GM19239 (cell line): ENCODE measurements at regions not wholly inside any gene's neighbourhood (a gene's known extent, or its start where the extent isn't known, plus 50 kb on each side); places are given as distances from the start of the nearest gene placed in this dataset.

Experiments used
- DNase-seq: peaks from one replicate; pipeline ENCODE4 v3.0.0; 2011; ENCODE audit warnings: low spot score; ENCODE audit not compliant: insufficient read length
- FAIRE-seq: peaks from 2 replicates; lab custom pipeline; 2011; peaks lifted over from hg19 to GRCh38; lab: Jason Lieb, UNC

DNA sequence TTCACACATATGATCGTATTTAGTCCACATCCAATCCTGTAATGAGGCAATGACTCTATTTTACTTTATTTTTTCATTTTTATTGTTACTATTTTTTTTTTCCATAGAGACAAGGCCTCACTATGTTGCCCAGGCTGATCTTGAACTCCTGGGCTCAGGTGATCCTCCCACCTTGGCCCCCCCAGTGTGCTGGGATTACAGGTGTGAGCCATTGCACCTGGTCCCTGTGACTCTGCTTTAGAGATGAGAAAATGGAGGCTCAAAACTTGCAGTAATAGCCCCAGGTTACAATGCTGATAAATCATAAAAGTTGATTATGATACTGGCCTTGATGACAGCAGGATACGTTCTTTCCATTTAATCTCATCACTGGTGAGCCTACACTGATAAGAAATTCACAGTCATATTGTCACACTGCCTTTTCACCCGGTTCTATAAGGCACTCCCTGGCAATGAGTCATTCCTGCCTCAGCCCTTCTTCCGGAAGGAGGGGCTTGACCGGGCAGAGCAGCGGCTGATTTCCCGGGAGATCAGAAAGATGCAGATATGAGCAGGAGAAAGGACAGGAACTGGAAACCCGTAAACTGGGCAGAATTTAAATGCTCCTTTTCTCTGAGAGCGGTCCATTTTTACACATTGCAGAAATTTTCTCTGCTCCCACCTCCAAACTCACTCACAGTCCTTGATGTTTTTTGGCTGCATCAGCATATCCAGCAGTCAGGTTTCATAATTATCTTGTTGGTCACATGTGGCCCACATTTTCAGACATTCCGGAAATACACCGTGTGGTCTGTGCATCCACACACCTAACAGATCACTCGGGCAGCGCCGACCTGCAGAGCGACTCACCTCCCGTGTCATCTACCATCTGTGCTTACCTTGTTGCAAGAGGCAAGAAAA lies 616.4 kb downstream of the EFNB2 start:
- no peak for DNase-seq
- FAIRE-seq: no peak

DNA sequence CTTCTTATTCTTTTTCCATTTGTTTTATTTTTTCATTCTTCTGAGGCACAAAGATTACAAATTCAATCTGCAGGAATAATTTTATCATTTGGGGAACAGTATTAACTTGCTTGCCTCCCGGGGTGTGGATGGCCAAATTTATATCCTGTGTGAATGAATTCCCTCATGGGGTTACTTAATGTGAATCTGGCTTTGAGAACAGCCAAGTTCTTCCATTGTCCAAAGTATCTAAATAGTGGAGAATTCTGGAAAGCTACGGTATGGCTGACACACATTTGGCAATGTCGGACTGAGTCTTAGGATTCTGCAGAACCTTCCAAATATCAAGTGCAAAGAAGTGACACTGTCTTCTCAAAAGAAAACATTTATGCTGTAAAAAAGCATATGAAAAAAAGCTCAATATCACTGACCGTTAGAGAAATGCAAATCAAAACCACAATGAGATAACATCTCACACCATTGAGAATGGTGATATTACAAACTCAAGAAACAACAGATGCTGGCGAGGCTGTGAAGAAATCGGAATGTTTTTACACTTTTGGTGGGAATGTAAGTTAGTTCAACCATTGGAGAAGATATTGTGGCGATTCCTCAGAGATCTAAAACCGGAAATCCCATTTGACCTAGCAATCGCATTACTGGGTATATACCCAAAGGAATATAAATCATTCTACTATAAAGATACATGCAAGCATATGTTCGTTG lies 620.2 kb downstream of the EFNB2 start:
- FAIRE-seq: no peak

DNA sequence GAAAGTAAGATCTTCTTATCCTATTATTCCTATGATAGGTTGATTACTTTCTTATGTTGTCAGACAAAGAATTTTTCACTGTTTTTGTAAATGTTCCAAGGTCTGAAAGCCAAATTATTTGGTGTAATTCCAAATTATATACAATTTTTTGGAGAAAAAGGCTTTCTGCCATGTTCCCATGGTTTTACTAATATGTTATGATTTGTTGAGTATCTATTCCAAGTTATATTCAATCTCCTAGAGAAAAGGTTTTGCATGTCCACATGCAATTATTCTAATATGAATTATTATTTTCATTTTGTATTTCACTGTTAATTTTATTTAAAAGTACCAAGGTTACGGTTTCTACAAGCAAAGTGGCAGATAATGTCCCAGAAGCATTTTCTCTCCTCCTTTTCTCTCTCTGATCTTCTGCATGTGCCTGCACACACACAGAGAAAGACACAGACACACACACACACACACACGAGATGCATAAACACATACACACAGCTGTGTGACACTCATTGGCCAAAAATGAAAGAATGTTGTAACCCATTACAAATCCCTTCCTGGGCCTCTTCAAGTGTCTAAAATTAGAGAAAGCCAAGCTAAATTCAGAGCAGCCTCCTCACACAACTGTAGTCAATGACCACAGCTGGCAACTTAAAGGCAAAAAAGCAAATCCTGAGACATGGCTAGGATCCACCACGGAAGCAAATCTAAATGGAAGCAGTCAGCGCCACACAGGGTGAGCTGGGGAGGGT lies 621.0 kb downstream of the EFNB2 start:
- DNase-seq (no peak), FAIRE-seq (no peak)

More for the DNA sequence above, 620.2 kb downstream of the EFNB2 start:
- DNase-seq: no peak

DNA sequence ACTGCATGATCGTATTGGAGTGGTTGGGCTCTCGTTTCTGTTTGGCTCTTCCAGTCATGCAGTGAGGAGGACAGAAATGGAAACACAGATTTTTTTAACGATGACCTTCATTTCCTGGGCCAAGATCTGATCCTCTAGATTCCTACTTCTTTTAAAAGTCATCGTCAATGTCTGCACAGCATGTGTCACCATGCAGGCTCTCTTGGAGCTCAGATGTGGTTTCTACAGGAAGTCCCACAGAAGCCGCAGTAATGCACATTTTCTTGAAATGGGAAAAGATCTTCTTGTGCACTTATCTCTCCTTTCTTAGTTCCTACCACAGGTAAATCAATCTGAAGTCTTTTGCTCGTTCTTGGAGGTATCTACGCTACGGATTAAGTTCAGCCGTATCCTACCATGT lies 626.9 kb downstream of the EFNB2 start:
- DNase-seq (no peak), FAIRE-seq (no peak)

DNA sequence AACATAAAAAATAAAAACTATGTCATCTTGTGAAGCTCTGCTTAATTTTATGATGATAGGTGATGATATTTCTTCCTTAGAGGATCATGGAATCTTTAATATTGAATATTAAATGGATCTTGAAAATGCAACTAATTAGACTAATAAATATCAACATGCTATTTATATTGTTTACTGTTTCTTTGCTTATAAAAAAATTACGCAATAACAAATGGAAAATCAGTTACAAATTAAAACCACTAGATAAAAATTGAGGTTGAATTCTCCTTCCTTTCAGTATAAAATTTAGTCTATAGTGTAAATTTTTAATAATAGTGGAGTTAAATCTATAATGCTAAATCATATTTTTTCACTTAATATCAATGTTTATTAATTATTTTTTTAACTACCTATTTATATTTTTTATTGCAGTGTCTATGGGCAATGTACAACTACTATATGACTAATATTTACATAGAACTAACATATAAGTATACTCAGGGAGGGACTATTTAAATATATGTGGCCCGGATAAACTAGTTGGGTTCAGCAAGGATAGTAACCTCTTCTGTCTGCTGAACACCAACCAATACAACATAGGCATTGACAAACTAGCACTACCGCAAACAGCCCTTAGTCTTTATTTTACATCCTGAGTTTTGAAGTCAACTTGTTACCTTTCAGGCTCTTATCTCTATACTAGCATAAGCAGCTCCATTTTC lies 628.0 kb downstream of the EFNB2 start:
- DNase-seq (no peak), FAIRE-seq (no peak)

DNA sequence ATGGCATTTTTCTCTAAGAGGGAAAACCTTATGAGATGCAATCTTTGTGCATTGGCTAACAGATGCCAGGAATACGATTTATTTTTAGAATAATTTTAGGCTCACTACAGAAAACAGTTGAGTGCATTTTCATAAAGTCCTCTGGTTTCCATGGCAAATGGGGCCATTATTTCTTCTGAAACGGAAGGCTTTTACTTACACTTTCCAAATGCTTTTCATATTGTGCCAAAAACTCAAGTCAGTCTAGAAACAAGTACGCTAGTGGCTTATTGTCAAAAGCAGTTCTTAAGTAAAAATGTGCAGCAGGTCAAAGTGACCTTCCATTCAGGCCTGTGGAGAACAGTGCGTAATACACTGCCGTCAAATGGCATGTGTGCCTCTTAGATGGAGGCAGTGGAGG lies 628.7 kb downstream of the EFNB2 start:
- FAIRE-seq: no peak
- DNase-seq: no peak

DNA sequence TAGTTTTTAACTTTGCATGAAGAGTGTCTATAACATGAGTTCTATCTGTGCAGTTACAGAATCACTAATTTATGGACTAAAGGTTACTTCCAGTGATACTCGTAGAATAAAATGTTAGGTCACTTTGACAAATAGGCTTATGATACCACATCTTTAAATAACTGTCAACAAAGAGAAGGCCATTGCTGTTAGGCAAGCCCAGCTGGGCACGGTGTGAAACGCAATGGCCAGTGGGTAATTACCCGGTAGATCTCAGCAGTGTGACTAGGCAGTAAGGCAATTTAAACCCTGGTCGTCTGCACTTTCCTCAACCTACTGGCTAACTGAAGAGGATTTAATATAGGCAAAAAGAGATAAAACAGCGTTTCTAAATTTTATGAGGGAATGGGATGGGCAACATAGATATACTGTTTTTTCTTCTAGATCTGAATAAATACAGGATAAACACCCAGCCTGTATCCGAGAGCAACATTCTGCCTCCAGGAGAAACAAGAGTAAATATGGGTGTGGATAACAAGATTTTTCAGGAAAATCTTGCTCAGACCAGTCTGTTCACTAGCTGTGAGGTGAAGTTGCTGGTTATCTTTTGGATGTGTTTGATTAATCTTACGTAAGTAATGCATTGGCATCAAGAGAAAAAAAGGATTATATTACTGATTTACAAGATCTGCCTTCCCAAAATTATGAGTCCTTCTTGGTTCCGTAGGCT lies 631.3 kb downstream of the EFNB2 start:
- FAIRE-seq (no peak), DNase-seq (no peak)

DNA sequence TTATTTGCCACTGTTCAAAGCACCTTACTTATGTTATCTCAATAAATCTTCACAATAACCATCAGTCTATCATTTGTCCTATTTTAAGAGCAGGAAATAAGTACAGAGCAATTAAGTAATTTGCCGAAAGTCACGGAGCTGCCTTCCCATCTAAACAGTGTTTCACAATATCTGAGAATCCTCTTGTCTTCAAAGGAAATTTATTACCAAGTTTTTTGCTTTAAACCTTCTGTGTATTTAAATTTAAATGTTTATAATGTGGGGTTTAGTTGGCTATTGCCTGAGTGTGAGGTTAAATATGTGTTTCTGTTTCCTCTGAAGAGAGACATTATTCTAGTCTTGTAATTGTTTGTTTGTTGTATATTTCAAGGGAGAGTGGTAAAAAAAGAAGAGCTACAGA lies 633.1 kb downstream of the EFNB2 start:
- FAIRE-seq: no peak
- DNase-seq: no peak

DNA sequence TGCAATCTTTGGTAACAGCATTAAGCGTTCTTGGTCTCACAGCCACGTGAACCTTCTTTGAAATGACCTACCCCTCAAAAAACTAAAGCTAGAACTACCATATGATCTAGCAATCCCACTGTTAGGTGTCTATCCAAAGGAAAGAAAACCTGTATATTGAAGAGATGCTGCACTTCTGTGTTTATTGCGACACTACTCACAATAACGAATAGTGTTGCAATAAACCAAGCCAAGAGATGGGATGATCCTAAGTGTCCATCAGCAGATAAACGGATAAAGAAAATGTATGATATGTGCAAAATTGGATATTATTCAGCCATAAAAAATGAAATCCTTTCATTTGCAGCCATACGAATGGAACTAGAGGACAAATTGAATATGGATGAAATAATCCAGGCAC lies 637.9 kb downstream of the EFNB2 start:
- no peak for FAIRE-seq
- DNase-seq: no peak

DNA sequence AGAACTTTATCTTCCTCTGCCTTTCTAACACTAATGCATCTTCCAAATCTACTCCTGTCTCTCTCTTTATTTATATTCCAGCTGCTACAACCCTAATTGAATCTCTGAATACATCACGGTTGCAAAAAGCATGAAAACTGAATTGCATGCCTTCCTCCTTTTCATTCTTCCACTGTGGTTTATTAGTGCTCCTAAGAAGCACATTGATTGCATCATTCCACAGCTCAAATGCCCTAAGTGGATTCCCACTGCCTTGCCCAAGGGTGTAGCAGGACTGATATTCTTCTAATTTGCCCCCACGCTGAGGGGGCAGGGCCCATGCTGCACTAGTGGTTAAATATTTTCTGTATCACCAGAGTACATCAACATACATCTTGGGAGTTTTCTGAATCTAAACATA lies 640.8 kb downstream of the EFNB2 start:
- FAIRE-seq: no peak

DNA sequence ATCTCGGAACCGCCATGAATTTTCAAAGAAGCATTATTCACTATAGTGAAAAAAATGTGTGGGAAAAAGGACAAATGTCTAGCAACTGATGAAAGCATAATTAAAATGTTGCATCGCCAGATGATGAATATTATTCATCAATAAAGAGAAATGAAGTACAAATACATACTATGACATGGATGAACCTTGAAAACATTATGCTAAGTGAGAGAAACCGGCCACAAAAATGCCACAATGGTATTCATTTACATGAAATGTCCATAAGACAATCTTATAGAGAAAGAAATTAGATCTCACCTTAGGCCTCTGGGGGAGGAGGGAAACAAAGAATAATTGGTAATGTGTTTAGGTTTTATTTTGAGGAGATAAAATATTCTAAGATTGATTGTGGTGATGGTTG lies 645.0 kb downstream of the EFNB2 start:
- FAIRE-seq (no peak), DNase-seq (no peak)

More for the DNA sequence above, 640.8 kb downstream of the EFNB2 start:
- no peak for DNase-seq

DNA sequence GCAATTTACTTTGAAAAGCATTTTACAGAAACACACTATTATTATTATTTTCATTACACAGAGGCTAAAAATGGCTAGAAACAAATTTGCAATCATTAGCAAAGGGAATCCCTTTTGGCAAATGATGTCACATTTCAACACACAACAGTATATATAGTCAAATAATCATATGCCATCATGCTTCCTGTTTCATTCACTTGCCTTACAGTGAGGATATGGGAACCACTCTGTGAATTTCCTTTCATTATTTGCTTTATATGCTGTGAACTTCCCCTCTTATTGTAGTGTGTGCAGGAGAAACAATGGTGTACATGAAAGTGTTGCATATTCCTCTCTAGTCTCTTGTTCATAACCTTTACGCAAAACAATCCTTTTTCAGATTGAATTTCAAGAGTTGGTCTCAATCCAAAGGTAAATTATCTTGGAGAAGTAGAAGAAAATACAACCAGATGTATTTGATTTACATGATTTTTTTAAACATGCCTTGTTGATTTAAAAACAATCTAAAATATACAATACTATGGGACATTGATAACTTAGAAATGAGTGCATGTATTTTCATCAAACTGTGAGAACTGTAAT lies 657.3 kb downstream of the EFNB2 start:
- DNase-seq (no peak), FAIRE-seq (no peak)

DNA sequence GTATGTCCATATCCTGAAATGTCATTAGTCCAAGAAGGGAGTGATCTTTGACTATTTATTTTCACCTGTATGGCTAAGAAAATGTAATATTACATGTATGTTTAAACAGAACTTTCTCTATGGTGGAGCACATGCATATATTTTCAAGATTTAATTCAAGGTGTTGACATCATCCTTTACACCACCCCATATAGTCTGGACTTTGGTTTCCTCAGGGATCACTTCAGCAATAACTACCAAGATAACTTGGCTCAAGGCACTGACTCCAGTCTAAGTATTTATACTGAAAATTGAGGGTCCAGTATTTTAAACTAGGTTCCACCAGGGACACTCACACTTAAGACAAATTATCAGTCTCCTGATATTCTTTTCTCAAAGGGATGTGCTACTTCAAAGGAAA lies 660.6 kb downstream of the EFNB2 start:
- FAIRE-seq (no peak), DNase-seq (no peak)

DNA sequence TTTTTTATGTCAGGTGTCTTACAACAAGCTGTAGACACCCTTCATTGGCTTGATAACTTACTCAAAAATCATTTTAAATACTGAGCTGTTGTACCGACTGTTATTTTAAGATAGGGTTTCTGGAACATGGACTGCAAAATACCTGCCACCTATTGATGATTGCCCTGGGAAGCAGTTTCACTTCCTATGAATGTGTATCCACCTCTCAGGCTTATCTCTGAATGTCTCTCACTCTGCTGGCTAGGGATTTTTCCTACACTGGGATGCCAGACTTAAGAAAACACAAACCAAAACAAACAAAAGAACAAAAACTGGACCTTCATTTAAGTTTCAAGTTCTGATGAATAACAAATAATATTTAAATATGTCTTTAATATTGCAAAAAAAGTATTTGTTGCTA lies 663.7 kb downstream of the EFNB2 start:
- FAIRE-seq (no peak), DNase-seq (no peak)

DNA sequence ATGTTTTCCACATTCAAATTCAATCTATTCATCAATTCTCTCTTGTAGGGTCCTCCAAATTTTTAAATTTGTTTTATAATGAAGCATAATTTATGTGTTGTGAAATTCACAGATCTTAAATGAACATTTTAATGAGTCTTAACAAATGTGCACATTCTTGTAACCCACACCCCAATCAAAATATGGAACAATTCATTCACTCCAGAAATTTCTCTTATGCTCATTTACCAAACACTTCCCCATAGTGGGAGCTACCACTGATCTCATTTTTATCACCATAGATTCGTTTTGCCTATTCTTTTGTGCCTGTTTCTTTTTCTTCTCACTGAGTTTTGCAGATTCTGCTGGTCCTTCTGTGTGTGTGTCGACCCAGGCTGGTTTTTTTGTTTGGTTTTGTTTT lies 664.1 kb downstream of the EFNB2 start:
- no peak for FAIRE-seq
- no peak for DNase-seq

DNA sequence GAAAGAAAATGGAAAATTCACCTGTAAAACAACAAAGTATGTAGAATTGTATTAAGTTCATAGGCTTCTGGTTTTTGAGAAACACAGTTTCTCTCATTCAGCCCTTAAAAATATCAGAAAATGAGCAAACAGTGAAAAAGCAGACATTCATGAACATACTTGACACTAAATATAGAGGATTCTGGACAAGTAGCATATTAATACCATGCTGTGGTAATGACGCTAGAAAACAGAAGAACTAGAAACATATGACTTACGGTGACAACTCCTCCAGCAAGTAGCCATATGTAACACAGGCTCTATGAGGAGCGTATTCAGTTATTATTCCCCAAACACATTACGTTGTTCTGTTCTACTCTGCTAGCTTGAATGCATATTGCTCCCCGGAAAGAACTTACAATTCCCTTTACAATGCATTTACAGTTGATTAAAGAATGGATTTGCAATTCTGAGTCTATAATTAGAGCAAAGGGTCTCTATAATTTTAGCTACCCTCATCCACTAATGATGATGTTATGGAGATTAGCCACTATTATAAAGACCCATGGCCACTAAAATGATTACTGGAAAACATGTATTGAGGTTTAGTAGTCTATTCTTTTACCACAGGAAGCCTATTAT lies 672.1 kb downstream of the EFNB2 start:
- DNase-seq: no peak
- FAIRE-seq: no peak

DNA sequence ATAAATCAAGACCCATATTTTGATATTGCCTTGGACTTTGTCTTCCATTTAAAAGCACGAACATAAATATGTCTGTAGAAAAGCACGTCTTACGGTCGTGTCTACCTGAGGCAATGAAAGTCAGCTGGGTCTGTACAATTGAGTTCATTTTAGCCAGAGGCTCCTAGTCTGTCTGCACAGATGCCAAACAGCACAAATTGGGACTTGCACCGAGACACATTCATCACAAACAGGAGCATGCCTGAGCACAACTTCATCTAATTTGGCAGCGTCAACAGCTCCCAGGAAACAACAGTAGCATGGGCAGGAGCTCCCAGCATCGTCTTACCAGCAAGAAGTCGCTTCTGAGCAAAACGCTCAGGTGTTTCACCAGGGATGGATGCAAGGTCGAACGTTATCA lies 687.0 kb downstream of the EFNB2 start:
- DNase-seq (no peak), FAIRE-seq (no peak)

DNA sequence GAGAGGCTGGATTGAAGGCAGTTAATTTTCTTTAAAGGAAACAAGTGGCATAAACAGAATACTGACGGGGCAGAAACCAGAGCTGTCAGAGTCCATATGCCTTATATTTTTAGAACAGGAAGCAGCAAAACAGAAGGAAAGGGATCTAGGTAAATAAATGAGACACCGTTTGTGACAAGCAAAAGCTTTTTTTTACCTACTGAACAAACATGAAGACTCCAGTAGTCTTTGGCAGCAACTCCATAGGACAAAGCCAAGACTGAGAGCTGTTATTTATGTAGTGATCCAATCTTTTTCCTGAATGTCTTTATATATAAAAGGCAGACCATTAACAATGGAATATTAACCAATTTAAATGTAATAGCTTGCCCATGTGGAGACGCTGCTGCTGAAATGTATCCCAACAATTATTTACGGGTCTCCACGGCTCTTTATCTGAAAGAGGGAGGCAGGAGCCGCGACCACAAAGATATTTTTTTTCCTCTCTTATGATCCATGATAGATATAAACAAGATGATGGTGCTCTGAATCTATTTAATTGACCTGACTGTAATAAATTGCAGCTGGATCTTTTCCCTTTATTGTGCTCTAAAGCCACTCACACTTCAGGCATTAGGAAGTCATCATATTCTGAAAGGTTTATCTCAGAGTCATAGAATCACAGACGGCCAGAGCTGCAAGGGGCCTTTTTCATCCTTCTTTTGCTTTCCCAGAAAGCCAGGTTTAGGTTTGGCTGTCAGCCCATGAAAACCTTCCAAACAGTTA lies 687.8 kb downstream of the EFNB2 start:
- DNase-seq: no peak

More for the DNA sequence above, 687.8 kb downstream of the EFNB2 start:
- no peak for FAIRE-seq
